GM23338 (cell line): ENCODE measurements at regions not wholly inside any gene's neighbourhood (a gene's known extent, or its start where the extent isn't known, plus 50 kb on each side); places are given as distances from the start of the nearest gene placed in this dataset.

Source experiments
- ATAC-seq: fragments of 200-7000 bp; cut with Tn5 transposase; 3 replicates; pipeline ENCODE4 v1.9.1; 2020
- DNase-seq: peaks from one replicate; pipeline ENCODE4 v3.0.0-alpha.2; 2015; ENCODE audit warnings: low spot score
- H2AFZ ChIP-seq: fragments of 200-600 bp; sonication (generic); 2 replicates; pipeline ENCODE4 v1.8.0; 2016; ENCODE audit warnings: antibody characterized with exemption, mild to moderate bottlenecking, moderate library complexity
- H3F3A ChIP-seq: fragments of 200-600 bp; sonication (generic); replicated peaks from 2 replicates; pipeline ENCODE4 v1.8.0; 2017; ENCODE audit warnings: antibody characterized with exemption, mixed run types, low read depth
- H3K27ac ChIP-seq: fragments of 200-600 bp; sonication (generic); 2 replicates; pipeline ENCODE4 v1.6.1; 2016; ENCODE audit warnings: low read depth
- H3K27me3 ChIP-seq: fragments of 200-600 bp; sonication (generic); 2 replicates; pipeline ENCODE4 v1.8.0; 2016; ENCODE audit warnings: mild to moderate bottlenecking, mixed run types, moderate library complexity; ENCODE audit not compliant: insufficient read depth
- H3K36me3 ChIP-seq: fragments of 200-600 bp; sonication (generic); 2 replicates; pipeline ENCODE4 v1.8.0; 2016; ENCODE audit warnings: mild to moderate bottlenecking; ENCODE audit not compliant: insufficient read depth
- H3K4me1 ChIP-seq: fragments of 200-600 bp; sonication (generic); 2 replicates; pipeline ENCODE4 v1.8.0; 2016; ENCODE audit warnings: mild to moderate bottlenecking, moderate library complexity; ENCODE audit not compliant: insufficient read depth
- H3K4me2 ChIP-seq: fragments of 200-600 bp; sonication (generic); 2 replicates; pipeline ENCODE4 v1.7.1; 2017; ENCODE audit warnings: mixed run types
- H3K4me3 ChIP-seq: fragments of 200-600 bp; sonication (generic); 2 replicates; pipeline ENCODE4 v1.6.1; 2016; ENCODE audit warnings: mixed run types
- H3K79me2 ChIP-seq: fragments of 200-600 bp; sonication (generic); replicated peaks from 2 replicates; pipeline ENCODE4 v1.8.0; 2017; ENCODE audit warnings: mild to moderate bottlenecking; ENCODE audit not compliant: insufficient read depth
- H3K9me2 ChIP-seq: fragments of 200-600 bp; sonication (generic); 2 replicates; pipeline ENCODE4 v1.8.0; 2017; ENCODE audit not compliant: insufficient read depth
- H4K20me1 ChIP-seq: fragments of 200-600 bp; sonication (generic); replicated peaks from 2 replicates; pipeline ENCODE4 v1.8.0; 2017; ENCODE audit warnings: mild to moderate bottlenecking; ENCODE audit not compliant: insufficient read depth
- H3K27ac Mint-ChIP-seq: 2 replicates; pipeline ENCODE4 v1.8.0; 2020; ENCODE audit warnings: inconsistent platforms, mild to moderate bottlenecking, moderate library complexity, mixed read lengths
- H3K27me3 Mint-ChIP-seq: 3 replicates; pipeline ENCODE4 v1.8.0; 2022; ENCODE audit warnings: low read depth, mild to moderate bottlenecking, moderate library complexity, mixed read lengths, inconsistent platforms; ENCODE audit not compliant: insufficient read depth, poor library complexity
- H3K36me3 Mint-ChIP-seq: 3 replicates; pipeline ENCODE4 v1.8.0; 2021; ENCODE audit warnings: low read depth, mild to moderate bottlenecking, inconsistent platforms, moderate library complexity, mixed read lengths
- H3K4me1 Mint-ChIP-seq: 3 replicates; pipeline ENCODE4 v1.8.0; 2020; ENCODE audit warnings: mild to moderate bottlenecking, inconsistent platforms, mixed read lengths
- H3K4me3 Mint-ChIP-seq: 3 replicates; pipeline ENCODE4 v1.8.0; 2021; ENCODE audit warnings: moderate library complexity, mild to moderate bottlenecking, inconsistent platforms, mixed read lengths
- H3K9me3 Mint-ChIP-seq: 3 replicates; pipeline ENCODE4 v1.8.0; 2020; ENCODE audit warnings: moderate library complexity, mild to moderate bottlenecking, inconsistent platforms, mixed read lengths
- EZH2 ChIP-seq: fragments of 200-600 bp; sonication (generic); IDR thresholded peaks from one replicate; pipeline ENCODE4 v1.8.0; 2017; ENCODE audit warnings: antibody characterized with exemption, mild to moderate bottlenecking, low read depth; ENCODE audit not compliant: unreplicated experiment
- EZH2phosphoT487 ChIP-seq: fragments of 200-600 bp; sonication (generic); IDR thresholded peaks from one replicate; pipeline ENCODE4 v1.8.1; 2018; ENCODE audit warnings: antibody characterized with exemption; ENCODE audit not compliant: unreplicated experiment
- JUNB ChIP-seq: IDR thresholded peaks from one replicate; pipeline ENCODE4 v1.6.1; 2016; ENCODE audit warnings: antibody characterized with exemption; ENCODE audit not compliant: unreplicated experiment
- STAT1 ChIP-seq: IDR thresholded peaks from one replicate; pipeline ENCODE4 v1.6.1; 2016; ENCODE audit warnings: antibody characterized with exemption; ENCODE audit not compliant: unreplicated experiment
- ZNF331 ChIP-seq: fragments of 250-450 bp; sonication (Bioruptor Pico); IDR thresholded peaks from 2 replicates; pipeline ENCODE4 v1.5.0; 2020; ENCODE audit warnings: low read depth, mild to moderate bottlenecking, moderate library complexity
- TF ChIP-seq, protein P1 (sequence below): fragments of 250-450 bp; sonication (Bioruptor Pico); IDR thresholded peaks from 2 replicates; pipeline ENCODE4 v1.5.0; 2020; ENCODE audit warnings: mild to moderate bottlenecking, moderate library complexity
- TF ChIP-seq, protein P2 (sequence below), 2 experiments: fragments of 200-600 bp in 1 of 2; sonication (generic) in 1 of 2; conservative IDR thresholded peaks; 2 replicates each; pipeline versions ENCODE4 v1.5.1 to v1.6.1; 2016 to 2017; ENCODE audit warnings: antibody characterized with exemption in 2 of 2, low read depth in 2 of 2, mild to moderate bottlenecking in 2 of 2, moderate library complexity in 1 of 2

DNA sequence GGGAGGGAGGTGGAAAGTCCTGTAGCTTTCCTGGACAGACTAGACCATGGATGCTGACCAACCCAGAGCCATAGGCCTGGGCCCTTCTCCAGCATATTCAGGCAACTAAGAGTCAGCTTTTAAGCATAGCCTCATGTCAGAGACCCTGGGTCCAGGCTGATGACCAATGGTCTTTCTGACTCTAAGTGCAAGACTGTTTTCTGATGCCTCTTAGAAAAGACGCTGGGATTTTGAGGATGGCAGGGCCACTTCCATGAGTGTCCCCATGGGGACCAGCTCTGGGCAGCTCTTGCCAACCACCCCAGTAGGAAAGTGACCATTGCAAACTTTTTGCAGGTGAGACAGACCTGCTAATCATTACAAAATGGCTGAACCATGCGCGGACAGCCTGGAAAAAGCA lies 135.6 kb upstream of the KL start (continued):
- TF ChIP-seq, protein P1, sequence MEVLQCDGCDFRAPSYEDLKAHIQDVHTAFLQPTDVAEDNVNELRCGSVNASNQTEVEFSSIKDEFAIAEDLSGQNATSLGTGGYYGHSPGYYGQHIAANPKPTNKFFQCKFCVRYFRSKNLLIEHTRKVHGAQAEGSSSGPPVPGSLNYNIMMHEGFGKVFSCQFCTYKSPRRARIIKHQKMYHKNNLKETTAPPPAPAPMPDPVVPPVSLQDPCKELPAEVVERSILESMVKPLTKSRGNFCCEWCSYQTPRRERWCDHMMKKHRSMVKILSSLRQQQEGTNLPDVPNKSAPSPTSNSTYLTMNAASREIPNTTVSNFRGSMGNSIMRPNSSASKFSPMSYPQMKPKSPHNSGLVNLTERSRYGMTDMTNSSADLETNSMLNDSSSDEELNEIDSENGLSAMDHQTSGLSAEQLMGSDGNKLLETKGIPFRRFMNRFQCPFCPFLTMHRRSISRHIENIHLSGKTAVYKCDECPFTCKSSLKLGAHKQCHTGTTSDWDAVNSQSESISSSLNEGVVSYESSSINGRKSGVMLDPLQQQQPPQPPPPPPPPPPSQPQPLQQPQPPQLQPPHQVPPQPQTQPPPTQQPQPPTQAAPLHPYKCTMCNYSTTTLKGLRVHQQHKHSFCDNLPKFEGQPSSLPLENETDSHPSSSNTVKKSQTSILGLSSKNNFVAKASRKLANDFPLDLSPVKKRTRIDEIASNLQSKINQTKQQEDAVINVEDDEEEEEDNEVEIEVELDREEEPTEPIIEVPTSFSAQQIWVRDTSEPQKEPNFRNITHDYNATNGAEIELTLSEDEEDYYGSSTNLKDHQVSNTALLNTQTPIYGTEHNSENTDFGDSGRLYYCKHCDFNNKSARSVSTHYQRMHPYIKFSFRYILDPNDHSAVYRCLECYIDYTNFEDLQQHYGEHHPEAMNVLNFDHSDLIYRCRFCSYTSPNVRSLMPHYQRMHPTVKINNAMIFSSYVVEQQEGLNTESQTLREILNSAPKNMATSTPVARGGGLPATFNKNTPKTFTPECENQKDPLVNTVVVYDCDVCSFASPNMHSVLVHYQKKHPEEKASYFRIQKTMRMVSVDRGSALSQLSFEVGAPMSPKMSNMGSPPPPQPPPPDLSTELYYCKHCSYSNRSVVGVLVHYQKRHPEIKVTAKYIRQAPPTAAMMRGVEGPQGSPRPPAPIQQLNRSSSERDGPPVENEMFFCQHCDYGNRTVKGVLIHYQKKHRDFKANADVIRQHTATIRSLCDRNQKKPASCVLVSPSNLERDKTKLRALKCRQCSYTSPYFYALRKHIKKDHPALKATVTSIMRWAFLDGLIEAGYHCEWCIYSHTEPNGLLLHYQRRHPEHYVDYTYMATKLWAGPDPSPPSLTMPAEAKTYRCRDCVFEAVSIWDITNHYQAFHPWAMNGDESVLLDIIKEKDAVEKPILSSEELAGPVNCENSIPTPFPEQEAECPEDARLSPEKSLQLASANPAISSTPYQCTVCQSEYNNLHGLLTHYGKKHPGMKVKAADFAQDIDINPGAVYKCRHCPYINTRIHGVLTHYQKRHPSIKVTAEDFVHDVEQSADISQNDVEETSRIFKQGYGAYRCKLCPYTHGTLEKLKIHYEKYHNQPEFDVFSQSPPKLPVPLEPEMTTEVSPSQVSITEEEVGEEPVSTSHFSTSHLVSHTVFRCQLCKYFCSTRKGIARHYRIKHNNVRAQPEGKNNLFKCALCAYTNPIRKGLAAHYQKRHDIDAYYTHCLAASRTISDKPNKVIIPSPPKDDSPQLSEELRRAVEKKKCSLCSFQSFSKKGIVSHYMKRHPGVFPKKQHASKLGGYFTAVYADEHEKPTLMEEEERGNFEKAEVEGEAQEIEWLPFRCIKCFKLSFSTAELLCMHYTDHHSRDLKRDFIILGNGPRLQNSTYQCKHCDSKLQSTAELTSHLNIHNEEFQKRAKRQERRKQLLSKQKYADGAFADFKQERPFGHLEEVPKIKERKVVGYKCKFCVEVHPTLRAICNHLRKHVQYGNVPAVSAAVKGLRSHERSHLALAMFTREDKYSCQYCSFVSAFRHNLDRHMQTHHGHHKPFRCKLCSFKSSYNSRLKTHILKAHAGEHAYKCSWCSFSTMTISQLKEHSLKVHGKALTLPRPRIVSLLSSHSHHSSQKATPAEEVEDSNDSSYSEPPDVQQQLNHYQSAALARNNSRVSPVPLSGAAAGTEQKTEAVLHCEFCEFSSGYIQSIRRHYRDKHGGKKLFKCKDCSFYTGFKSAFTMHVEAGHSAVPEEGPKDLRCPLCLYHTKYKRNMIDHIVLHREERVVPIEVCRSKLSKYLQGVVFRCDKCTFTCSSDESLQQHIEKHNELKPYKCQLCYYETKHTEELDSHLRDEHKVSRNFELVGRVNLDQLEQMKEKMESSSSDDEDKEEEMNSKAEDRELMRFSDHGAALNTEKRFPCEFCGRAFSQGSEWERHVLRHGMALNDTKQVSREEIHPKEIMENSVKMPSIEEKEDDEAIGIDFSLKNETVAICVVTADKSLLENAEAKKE (CRISPR knock-in tag), result no peak
- TF ChIP-seq EZH2, result no peak
- no peak for TF ChIP-seq JUNB
- TF ChIP-seq, protein P2, sequence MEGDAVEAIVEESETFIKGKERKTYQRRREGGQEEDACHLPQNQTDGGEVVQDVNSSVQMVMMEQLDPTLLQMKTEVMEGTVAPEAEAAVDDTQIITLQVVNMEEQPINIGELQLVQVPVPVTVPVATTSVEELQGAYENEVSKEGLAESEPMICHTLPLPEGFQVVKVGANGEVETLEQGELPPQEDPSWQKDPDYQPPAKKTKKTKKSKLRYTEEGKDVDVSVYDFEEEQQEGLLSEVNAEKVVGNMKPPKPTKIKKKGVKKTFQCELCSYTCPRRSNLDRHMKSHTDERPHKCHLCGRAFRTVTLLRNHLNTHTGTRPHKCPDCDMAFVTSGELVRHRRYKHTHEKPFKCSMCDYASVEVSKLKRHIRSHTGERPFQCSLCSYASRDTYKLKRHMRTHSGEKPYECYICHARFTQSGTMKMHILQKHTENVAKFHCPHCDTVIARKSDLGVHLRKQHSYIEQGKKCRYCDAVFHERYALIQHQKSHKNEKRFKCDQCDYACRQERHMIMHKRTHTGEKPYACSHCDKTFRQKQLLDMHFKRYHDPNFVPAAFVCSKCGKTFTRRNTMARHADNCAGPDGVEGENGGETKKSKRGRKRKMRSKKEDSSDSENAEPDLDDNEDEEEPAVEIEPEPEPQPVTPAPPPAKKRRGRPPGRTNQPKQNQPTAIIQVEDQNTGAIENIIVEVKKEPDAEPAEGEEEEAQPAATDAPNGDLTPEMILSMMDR (conservative IDR thresholded peaks at IDR 0.05; ENCODE audit: low read depth in 2 of 2), result no peak
- TF ChIP-seq STAT1, result no peak
- no peak for TF ChIP-seq EZH2phosphoT487

DNA sequence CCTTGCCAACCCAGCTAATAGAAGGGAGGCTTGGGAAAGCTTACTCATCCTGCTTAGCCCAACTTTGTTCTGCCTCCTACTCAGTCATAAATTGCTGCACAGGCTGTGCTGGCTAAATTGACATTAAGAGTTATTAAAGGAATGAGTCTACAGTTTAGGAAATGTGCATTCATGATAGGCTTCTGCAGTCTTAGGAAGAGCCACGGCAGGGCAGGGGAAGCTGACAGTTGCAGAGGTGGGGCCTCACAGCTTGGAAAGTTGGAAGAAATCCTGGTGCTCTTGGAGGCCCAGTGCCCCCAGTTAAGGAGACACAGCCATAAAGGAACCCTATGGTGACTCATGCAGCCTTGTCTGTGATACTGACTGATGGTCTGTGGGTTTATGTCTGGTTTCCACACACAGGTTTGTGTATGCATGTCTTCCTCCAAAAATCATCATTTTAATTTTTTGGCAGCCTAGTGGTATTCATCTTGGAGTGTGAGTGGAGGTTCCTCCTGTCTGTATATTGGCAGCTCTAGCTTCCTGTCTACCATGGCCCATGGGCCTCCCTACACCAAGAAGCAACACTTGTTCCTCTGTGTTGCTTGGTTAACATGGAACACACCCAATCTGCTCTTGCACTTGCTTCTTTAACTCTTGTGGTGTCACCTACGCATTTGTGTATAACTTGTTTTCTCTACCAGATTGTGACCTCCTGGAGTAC lies 135.0 kb upstream of the KL start:
- Histone ChIP-seq H3F3A (no peaks in the 10 kb centered on the region), H3K27ac (no peak overlapping the region), H3K9me2 (peaks cover 5% of the 10 kb centered on the region; the same call in 1 of the 2 replicates), H3K4me1 (no peaks in the 10 kb centered on the region), H2AFZ (no peak overlapping the region), H3K27me3 (no peaks in the 10 kb centered on the region), H4K20me1 (no peaks in the 10 kb centered on the region), H3K4me2 (no peak overlapping the region), H3K79me2 (no peaks in the 10 kb centered on the region), H3K4me3 (no peak overlapping the region), H3K36me3 (no peaks in the 10 kb centered on the region)
- DNase-seq (no peak), ATAC-seq (no peak)
- Mint-ChIP-seq H3K4me1 (peaks cover 10% of the 10 kb centered on the region; the same call in 2 of the 3 replicates), H3K27me3 (no peaks in the 10 kb centered on the region), H3K4me3 (no peak overlapping the region), H3K36me3 (no peaks in the 10 kb centered on the region), H3K9me3 (no peaks in the 10 kb centered on the region), H3K27ac (no peak overlapping the region)
- TF ChIP-seq EZH2phosphoT487 (no peak), ZNF331 (CRISPR knock-in tag) (no peak)
- TF ChIP-seq, protein P1 (CRISPR knock-in tag), result no peak
